SW 1271 (cell line): ENCODE measurements at regions not wholly inside any gene's neighbourhood (a gene's known extent, or its start where the extent isn't known, plus 50 kb on each side); places are given as distances from the start of the nearest gene placed in this dataset.
"Not testable (repeated sequence)": the region's sequence is repeated elsewhere in the genome, so short reads cannot be mapped to it uniquely, and the experiment has no call there.

Experiments used
- DNase-seq, 2 experiments: peaks; one replicate each; lab custom pipeline; 2025; lab: John Stamatoyannopoulos, UW

- DNase-seq: no peak
These were observed 1933.6 kb upstream of the LRRTM1 start for GRCh38 chr2:82237994-82238662.

DNA sequence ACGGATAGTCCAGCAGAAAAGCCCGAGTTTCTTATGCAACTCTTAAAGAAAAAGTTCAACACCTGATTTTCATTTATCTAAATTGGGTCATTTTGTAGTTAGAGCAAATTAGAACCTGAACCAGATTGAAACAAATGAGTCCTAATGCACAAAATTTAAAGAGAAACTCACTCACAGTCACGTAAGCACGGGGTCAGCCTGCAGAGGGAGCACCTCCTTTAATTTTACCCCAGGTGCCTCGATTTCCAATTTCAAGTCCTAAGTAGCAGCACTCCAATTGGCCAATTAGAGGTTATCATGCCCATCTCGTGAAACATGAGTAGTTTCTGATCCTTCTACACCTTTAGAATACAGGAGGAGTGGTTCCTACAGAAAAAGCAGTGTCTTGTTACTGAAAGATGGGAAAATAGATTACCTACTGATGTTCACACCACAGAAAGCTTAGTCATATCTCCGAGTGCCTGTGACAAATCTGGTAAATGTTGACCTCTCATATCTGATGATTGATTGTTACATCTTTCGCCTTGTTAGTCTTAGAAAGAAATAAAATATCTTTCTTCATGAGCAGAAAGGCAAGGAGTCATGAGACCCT, 1929.8 kb upstream of the LRRTM1 start:
- no peak for DNase-seq

GRCh38 chr2:82233806-82234205, 1929.3 kb upstream of the LRRTM1 start:
- no peak for DNase-seq

GRCh38 chr2:82230406-82230805, 1925.9 kb upstream of the LRRTM1 start:
- no peak for DNase-seq

GRCh38 chr2:82226441-82226840, 1921.9 kb upstream of the LRRTM1 start:
- DNase-seq: no peak

- DNase-seq: no peak
These were observed 1919.9 kb upstream of the LRRTM1 start for GRCh38 chr2:82224301-82224940.

DNA sequence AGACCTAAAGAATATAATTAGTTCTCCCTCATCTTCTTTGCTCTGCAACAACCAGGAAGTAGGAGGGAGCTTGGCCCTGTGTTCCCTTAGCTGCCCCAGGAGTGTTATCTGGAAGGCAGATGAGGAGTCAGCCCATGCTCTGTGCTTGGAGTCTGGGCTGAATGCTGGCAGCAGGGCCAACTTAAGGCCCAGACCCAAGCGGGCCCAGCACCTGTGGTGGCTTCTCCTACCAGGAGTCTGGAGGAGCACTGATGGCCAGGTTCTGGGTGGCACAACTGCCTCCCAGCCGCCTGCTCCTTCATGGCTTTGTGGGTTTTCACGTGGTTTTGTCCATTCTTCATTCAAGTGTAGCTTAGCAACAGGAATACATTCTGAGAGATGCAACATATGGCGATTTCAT, 1910.7 kb upstream of the LRRTM1 start:
- DNase-seq: no peak

- no peak for DNase-seq
These were observed 1894.9 kb upstream of the LRRTM1 start for GRCh38 chr2:82199493-82199852.

GRCh38 chr2:82198809-82199492, 1894.4 kb upstream of the LRRTM1 start:
- no peak for DNase-seq

GRCh38 chr2:82182270-82182669, 1877.7 kb upstream of the LRRTM1 start:
- DNase-seq: no peak

- DNase-seq: not testable (repeated sequence)
These were observed 1870.7 kb upstream of the LRRTM1 start for GRCh38 chr2:82175210-82175609.

DNA sequence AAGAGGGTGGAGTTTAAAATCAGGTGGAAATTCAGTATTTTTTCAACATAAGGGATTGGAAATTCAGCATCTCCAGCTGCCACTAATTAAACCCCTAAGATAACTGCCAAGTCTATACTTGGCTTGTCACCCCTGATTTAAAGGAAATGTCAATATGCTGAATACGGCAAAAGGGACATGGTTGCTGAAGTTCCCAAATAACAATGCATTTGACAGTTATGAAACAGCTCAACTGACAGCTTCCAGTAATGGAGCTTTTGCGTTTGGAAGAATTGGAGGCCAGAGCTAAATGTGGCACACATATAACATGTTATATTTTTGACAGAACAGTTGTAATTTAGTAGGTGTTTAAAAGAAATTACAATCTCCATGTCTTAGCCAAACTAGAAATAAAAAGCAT, 1867.9 kb upstream of the LRRTM1 start:
- DNase-seq: no peak

GRCh38 chr2:82169379-82169778, 1864.8 kb upstream of the LRRTM1 start:
- DNase-seq: no peak

GRCh38 chr2:82165377-82165776, 1860.8 kb upstream of the LRRTM1 start:
- DNase-seq: no peak

DNA sequence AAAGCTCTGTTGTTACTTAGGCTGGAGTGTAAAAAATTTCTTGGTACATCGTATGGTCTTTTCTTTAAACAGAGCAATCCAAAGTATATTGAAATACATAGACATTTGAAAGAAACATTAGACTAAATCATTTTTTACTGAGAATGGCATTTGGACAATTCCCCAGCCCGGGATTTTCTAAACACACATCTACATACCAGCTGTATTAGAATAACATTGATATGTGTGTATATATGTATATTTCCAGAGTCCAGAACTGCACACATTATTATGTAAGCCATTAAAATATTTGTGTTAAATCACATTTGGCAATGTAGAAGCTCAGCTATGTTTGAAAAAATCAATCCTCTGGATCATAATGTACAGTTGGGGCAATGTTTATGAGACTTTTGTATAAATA, 1853.6 kb upstream of the LRRTM1 start:
- DNase-seq: no peak

DNA sequence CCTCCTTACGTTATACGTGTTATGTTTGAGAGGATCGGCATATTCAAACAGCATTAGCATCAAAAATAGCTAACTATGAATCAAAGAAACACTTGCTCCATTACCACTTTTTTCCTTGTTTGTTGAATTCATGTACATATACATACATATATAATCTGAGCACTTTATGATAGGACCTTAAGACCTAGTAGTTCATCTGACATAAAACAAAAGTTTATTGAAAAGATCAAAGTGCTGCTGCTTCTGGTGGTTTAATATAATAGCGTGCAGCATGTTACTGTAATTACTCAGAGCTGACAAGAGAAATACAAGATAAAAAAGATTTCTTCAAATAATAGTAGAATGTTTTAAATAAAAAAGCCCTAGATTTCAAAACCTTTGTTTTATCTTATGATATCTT, 1850.9 kb upstream of the LRRTM1 start:
- no peak for DNase-seq

DNA sequence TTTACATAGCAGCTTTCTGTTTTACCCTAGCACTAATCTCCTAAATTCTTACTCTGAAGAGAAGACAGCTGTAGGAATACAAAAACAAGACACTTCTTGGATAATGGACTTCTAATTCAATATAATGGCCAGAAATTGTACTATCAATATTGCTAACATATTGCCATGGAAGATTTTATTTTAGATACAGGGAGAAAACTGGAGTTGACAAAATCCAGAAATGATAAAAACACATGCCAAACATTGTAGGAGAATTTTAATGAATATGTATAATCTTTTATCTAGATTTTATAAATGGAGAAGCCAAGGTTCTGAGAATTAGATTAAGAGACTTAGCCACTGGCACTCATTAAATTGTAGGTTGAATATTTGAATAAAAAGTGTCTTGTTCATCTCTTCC, 1838.8 kb upstream of the LRRTM1 start:
- no peak for DNase-seq

DNA sequence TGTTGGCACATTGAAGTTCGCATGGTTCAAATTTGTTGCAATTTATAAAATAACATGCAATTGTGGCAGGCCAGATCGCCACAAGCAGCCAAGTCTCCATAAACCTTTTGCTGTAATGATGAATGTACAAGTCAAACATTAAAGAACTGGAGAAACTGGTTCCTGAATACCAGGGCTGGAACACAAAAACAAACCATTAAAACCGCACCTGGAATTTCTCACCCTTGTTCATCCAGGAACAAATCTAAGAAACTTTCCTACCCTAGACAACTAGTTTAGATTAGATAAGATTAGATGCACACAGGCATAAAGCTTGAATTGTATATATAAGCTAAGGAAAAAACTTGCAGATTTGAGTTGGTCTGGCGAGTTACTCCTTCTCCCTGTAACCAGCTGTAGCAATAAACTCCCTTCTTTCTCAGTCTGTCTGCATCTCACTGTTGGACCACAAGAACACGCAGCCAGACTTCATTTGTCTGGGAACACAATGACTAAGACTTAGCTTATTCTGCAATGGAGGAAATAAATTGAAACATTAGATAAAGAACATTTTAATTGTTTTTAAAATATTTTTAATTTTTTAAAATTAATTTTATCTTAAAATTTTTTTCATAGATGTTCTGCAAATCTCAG, 1835.5 kb upstream of the LRRTM1 start:
- DNase-seq: no peak

DNA sequence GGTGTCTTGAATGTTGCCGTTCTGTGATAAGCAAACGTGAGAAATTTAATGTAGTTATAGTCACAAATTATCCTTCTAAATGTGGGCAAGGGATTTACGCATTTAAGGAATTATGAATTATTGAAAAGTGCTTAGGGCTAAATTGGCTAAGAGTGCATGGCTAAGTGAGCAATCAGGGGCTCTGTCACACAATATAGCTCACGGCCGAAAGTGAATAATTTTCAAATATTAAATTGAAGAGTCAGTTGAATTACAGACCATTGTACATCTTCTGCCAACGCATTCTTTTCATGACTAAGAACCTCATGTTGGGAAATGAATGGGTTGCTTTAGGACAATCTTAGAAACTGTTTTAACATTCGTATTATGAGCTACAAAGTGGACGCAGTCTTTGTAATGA, 1832.9 kb upstream of the LRRTM1 start:
- DNase-seq: no peak

DNA sequence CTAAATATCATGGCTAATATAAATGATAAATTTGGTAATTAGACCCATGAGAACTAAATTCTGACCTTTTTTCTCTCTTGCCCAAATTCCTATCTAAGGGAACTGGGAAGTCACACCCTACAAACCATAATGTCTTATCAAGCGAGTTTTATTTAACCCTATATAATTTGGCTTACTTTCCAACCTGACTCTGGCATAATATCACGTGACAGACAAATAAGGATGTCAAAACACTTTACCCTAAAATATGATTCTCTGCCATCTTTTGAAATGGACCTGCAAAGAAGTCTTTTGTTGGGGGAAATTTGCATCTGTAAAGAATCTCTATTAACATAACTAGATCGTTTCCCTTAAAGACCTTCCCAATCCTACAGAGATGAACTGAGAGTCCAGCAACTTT, 1823.5 kb upstream of the LRRTM1 start:
- no peak for DNase-seq

GRCh38 chr2:82124629-82125028, 1820.1 kb upstream of the LRRTM1 start:
- DNase-seq: no peak

GRCh38 chr2:82120654-82121053, 1816.1 kb upstream of the LRRTM1 start:
- DNase-seq: no peak

- DNase-seq: no peak
These were observed 1815.6 kb upstream of the LRRTM1 start for GRCh38 chr2:82120115-82120514.
